ACHN (cell line): ENCODE measurements at regions not wholly inside any gene's neighbourhood (a gene's known extent, or its start where the extent isn't known, plus 50 kb on each side); places are given as distances from the start of the nearest gene placed in this dataset.

Experiments
- DNase-seq: peaks from one replicate; pipeline ENCODE4 v3.0.0-alpha.2; 2015
- in situ Hi-C: cut with HindIII; loops from 2 replicates; pipeline ENCODE4 v1.10.0; 2017; ENCODE audit warnings: low sequenced_read_pairs, low pct_ligation_motif_present, low pct_unique_long_range_greater_than_20kb

- DNase-seq: no peak
- in situ Hi-C loops: no loop called here
These were observed 170.7 kb downstream of the NEBL start for GRCh38 chr10:20726381-20726780.

- in situ Hi-C loops: no loop called here
- no peak for DNase-seq
These were observed 182.1 kb downstream of the NEBL start for GRCh38 chr10:20714979-20715378.

GRCh38 chr10:20714518-20714917, 182.6 kb downstream of the NEBL start:
- no peak for DNase-seq
- in situ Hi-C loops: no loop called here

- in situ Hi-C loops: no loop called here
- DNase-seq: no peak
These were observed 183.7 kb downstream of the NEBL start for GRCh38 chr10:20713420-20713819.

GRCh38 chr10:20712774-20713173, 184.3 kb downstream of the NEBL start:
- in situ Hi-C loops: no loop called here
- DNase-seq: no peak

- in situ Hi-C loops: no loop called here
These were observed 187.4 kb downstream of the NEBL start for GRCh38 chr10:20709708-20710107.

GRCh38 chr10:20708305-20708704, 188.8 kb downstream of the NEBL start:
- in situ Hi-C loops: no loop called here
- DNase-seq: no peak

More at GRCh38 chr10:20709708-20710107, 187.4 kb downstream of the NEBL start:
- no peak for DNase-seq

- no peak for DNase-seq
- in situ Hi-C loops: no loop called here
These were observed 189.9 kb downstream of the NEBL start for GRCh38 chr10:20707251-20707650.

- no peak for DNase-seq
- in situ Hi-C loops: no loop called here
These were observed 198.3 kb downstream of the NEBL start for GRCh38 chr10:20698837-20699236.

- in situ Hi-C loops: no loop called here
- DNase-seq: no peak
These were observed 202.8 kb downstream of the NEBL start for GRCh38 chr10:20694296-20694695.

- in situ Hi-C loops: no loop called here
- DNase-seq: no peak
These were observed 208.1 kb downstream of the NEBL start for GRCh38 chr10:20688797-20689544.

GRCh38 chr10:20686015-20686635, 211.0 kb downstream of the NEBL start:
- in situ Hi-C loops: no loop called here
- DNase-seq: no peak

GRCh38 chr10:20685462-20685861, 211.6 kb downstream of the NEBL start:
- no peak for DNase-seq
- in situ Hi-C loops: no loop called here

GRCh38 chr10:20683345-20683744, 213.8 kb downstream of the NEBL start:
- in situ Hi-C loops: no loop called here
- DNase-seq: no peak

GRCh38 chr10:20682782-20683181, 214.3 kb downstream of the NEBL start:
- DNase-seq: no peak
- in situ Hi-C loops: no loop called here

GRCh38 chr10:20677340-20677739, 219.8 kb downstream of the NEBL start:
- in situ Hi-C loops: no loop called here
- no peak for DNase-seq

GRCh38 chr10:20674926-20675325, 222.2 kb downstream of the NEBL start:
- in situ Hi-C loops: no loop called here
- DNase-seq: no peak

GRCh38 chr10:20673175-20673574, 223.9 kb downstream of the NEBL start:
- in situ Hi-C loops: no loop called here
- DNase-seq: no peak

- no peak for DNase-seq
- in situ Hi-C loops: no loop called here
These were observed 224.4 kb downstream of the NEBL start for GRCh38 chr10:20672741-20673140.

- in situ Hi-C loops: no loop called here
- DNase-seq: no peak
These were observed 226.5 kb downstream of the NEBL start for GRCh38 chr10:20670579-20670978.
